SK-MEL-5 (cell line): ENCODE measurements at regions not wholly inside any gene's neighbourhood (a gene's known extent, or its start where the extent isn't known, plus 50 kb on each side); places are given as distances from the start of the nearest gene placed in this dataset.
A peak's percentile ranks its signal among the peaks of the same experiment; 100 is the strongest.

Source experiments
- DNase-seq: peaks from one replicate; pipeline ENCODE4 v3.0.0-alpha.2; 2016; ENCODE audit warnings: low read depth, low spot score
- in situ Hi-C: cut with HindIII; loops from 2 replicates; pipeline ENCODE4 v1.10.0; 2016; ENCODE audit warnings: low sequenced_read_pairs, high pct_unique_total_duplicates, low pct_unique_long_range_greater_than_20kb

DNA sequence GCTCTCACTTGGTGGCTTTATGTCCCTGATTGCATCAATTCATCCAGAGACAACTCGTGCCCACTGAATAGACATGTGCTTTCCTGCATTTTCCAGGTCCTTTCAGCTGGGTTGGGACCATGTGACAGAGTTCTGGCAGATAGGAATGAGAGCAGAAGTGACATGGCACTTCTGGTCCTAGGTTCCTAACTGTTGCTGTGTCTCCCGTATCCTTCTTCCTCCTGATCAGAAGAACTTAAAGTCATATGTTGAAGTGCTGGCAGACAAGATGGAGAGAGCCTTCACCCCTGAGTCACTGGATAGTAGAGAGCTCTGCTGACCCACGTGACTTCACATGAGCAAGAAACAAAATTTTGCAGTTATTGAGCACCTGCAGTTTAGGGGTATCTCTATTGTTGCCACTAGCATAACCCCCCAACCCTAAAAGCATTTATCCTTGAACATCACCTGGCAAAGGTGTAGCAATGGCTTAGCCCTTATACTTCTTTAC lies 80.0 kb downstream of the NREP start:
- in situ Hi-C loops, result no loop called here
- DNase-seq, result no peak

DNA sequence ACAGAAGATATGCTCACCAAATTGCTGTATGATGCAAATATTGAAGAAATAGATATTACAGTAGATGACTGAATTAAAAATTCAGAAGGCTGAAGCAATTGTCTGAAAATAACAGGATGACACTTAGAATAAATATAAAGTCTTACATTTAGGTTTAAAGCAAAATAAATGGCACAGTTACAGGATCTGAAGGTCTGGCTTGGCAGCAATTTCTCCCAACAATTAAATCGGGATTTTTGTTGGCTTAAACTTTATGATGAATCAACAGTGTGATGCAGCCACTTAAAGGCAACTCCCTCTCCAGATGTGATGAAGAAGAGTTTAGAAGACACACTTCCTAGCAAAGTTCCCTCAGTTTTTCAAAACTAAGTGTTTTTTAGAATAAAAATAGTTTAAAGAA lies 80.5 kb downstream of the NREP start:
- in situ Hi-C loops, result no loop called here
- no peak for DNase-seq

DNA sequence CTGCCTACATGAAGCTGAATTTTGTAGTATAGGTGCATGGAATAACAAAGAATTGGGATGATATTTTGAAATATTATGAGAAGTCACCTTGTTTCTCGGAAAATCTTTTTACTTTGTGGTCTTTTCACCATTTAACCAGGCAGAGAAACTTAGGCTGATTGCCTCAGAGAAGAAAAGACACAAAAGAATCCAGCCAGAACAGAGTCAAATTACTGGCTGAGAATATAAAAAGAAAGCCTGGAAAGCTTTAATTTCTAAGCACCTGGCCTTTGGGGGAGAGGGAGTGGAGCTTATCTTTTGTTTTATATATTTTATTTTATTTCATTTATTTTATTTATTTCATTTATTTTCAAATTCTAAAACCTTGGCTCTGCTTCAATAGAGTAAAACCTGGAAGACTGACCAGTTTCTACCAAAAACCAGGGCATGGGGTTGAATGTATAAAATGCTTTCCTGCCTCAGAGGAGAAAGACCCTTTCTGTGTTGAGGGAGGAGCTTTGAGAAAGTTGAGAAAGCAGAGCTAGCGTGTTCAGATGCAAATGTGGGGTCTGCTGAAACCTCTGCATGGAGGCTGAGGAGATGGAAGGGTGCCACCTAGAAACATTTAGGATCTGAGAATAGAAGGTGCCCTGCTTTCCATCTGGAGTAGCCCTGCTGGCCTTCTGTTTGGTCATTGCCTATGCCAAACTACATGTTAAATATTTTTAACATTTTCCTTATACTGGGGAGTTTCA lies 81.6 kb downstream of the NREP start:
- in situ Hi-C loops, result no loop called here
- DNase-seq, result no peak

DNA sequence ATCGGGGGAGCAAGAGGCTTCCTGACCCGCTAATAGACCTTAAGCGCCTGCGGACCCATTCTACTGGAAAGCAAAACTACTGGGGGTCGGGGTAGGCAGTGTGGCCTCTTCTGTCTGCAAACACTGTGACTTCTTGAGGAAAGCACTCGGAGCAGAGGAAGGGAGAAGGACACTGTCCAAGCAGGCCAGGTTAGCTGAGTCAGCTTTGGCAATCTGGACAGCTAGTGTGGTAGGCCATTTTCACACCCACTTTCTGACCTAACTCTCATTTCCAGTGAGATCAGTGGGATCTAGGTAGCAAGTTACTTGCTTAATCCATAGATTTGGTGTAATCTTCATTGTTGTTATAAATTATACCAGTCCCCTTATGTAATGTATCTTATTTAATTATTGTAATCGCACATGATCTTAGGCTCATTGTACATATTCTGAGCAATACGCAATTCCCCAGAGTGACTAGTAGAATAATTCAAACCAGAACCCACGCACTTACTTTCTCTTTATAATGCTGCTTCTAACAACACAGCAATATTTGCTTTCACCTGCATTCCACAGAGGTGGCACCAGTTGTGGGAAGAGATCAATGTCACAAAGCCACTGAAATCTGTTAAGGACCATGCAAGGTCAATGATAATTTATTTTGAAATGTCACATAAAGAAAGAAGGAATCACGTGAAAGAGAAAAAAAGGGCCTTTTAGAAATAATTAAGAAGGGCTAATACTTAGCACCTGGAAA lies 82.9 kb downstream of the NREP start:
- in situ Hi-C loops, result no loop called here
- DNase-seq, result no peak

DNA sequence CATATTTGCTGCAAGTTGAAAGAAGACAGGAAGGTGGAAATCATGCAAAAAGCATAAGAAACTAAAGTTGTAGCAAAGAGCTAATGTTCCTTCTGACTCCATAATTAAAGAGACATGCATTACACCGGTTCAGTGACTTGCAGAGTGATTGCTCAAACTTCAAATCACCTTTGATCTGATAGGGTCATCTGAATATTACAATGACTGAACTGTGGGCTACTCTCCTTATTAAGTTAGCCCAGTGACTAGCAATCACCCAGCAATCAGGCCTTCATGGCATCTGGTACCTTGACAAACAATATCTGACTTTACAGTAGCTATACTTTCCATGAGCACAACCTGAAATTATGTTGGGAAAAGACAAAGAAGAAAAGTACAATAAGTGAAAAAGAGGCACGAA lies 84.9 kb downstream of the NREP start:
- in situ Hi-C loops, result no loop called here
- no peak for DNase-seq

DNA sequence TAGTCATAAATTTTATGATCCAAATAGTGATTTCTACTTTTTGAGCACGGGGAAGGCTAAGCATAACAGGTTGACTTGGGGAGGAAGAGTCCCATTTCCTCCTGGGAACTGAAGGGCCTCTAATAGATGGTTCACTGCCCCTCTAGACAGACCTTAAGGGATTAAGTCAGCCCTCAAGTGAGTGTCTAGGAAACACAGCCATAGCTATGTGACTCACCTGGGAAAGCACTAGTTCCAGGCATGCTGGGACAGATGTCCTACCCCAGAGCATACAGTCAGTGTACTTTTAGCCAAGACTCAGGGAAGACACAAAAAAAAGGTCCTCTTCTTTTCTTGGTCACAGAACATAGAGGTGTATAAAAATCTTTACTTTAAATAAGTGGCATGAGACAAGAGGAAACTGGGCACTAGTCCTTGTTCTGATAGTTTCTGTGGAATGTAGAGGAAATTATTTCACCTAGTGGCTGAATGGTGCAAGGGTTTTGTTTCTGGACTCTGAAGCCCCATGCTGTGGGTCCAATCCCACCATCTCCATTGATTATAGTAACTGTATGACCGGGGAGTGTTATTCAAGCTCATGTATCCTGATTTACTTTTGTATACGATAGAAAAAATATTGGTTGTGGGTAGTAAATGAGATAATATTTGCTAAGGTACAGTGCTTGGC lies 86.0 kb downstream of the NREP start:
- in situ Hi-C loops, result no loop called here
- DNase-seq, result peak; percentile 11

DNA sequence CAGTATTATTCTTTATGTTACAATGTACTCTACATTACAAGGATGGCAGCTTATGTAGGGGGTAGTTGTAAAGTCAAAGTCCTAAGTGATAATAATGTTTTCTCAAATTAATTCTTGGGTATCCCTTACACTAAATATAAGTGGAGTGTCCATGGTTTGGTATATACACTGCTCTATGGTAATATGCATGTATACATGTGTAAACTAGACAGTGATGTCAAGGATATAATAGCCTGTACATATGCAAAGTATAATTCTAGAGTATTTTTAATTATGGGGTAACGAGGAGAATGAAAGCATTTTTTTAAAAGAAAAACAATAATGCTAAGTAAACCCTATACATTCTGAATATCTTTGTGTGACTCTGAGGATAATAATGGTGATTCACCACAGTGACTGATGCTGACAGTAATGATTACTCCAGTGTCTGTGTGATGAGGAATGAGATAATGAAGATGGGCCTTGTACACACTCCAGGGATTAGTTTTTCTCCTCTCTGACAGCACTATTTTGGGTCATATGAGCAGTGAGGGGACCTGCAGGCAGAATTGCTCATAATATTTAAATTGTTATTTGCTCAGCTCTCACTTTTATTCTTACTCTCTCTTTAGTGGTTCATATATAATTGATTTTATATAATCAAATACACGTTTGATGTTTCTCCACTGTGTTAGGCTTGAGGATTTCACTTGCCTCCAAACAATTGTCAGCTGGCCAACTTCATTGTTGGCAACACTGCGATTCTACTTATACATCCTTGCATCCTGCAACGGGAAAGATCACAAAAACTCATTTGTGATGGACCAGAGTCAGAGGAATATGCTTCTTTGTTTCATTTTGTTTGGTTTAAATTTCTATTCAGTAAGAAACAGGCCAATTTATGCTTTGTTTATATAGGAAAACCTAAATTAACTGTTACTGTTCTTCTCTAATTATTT lies 88.2 kb downstream of the NREP start:
- in situ Hi-C loops, result no loop called here
- DNase-seq, result no peak

DNA sequence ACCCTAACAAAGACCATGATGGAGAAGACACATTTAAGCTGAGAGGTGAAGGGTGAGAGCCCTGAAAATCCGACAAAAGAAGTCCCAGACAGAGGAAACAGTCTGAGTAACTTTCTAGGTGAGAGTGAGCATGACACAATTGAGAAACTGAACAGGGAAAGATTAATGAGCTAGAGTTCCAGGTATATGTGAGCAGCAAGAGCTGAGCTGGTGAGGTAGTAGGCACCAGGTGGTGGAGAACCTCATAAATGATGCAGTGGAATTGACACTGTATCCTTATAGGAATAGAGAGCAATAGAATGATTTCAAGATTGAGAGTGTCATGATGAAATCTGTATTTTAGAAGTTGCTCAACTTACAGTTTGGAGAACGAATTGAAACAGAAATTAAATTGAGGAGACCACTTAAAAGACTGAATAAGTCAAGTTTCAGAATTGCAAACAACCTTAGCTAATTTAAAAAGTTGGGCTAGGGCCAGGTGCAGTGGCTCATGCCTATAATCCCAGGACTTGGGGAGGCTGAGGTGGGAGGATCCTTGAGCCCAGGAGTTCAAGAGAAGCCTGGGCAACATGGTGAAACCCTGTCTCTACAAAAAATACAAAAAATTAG lies 89.8 kb downstream of the NREP start:
- no peak for DNase-seq
- in situ Hi-C loops, result no loop called here

DNA sequence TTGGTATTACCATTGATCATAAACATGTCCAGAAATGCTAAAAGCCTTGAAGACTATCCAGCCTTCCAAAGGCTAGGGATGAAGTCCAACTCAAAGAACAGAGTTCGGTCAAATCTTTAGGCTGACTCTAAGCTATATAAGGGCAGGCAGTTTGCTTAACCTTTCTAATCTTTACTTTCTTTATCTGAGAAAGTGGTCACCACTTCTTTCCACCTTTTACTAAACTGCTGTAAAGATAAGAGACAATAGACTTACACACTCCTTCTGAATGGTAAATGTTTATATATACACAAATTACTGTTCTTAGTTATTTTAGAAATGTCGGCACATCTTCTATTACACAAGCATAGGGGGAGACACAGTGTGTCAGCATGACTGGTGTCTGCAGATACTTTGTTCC lies 100.4 kb downstream of the NREP start:
- in situ Hi-C loops, result no loop called here
- DNase-seq, result no peak

DNA sequence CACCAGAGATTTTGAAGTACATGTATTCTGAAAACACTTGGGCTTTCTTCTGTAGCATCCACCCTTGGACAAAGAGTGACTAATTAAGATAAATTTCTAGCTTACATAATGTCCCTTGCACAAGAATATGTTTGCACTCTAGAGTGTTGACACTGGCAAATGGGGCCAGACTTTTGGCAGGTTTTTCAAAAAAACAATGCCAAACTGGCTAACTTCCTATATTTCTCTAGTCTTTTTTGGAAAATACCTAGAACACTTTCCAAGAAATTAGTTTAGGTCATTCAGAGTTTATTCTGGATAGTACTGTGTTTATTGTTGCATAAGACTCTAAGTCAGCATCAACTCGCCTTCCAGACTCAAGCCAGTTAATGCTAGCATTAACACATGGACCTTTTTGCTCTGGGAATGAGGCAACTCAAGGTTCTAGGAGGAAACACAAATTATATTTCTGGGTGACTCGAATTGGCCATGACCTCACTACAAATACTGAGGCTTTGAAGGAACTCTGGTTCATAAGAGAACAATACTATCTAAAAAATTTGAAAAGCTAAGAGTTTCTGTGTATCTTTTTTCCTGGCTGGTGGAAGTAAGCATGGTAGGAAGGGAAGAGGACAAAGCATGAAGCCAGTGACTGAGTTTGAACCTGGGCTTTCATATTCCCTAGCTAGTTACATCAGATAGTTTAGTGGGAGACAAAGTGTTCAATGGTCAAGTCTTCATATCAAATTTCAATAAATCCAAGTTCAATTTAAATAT lies 101.6 kb downstream of the NREP start:
- no peak for DNase-seq
- in situ Hi-C loops, result no loop called here

DNA sequence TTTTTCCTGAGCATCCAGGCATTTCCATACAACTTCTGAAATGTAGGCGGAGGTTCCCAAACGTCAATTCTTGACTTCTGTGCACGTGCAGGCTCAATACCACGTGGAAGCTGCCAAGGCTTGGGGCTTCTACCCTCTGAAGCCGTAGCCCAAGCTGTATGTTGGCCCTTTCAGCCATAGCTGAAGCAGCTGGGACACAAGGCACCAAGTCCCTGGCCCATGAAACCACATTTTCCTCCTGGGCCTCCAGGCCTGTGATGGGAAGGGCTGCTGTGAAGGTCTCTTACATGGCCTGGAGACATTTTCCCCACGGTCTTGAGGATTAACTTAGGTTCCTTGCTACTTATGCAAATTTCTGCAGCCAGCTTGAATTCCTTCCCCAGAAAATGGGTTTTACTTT lies 103.6 kb downstream of the NREP start:
- in situ Hi-C loops, result no loop called here

DNA sequence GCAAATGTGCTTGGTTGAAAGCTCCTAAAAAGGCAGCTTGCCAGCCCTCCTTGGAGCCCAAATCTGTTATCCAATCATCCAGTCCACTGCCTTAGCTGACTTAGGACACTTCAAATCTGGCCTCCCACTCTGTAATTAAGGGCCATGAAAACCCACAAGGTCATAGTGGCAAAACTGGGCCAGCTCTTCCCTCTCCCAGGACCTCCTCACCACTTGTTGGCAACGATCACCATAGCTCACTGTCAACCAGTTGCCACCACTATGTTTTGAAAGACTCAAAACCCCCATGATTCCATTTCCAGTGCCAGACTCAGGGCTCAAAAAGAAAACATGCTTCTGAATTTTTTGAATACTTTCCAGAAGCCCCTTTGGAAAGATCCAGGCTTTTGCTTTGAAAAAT lies 107.5 kb downstream of the NREP start:
- in situ Hi-C loops, result no loop called here
- no peak for DNase-seq

More for the DNA sequence above, 103.6 kb downstream of the NREP start:
- DNase-seq, result no peak

DNA sequence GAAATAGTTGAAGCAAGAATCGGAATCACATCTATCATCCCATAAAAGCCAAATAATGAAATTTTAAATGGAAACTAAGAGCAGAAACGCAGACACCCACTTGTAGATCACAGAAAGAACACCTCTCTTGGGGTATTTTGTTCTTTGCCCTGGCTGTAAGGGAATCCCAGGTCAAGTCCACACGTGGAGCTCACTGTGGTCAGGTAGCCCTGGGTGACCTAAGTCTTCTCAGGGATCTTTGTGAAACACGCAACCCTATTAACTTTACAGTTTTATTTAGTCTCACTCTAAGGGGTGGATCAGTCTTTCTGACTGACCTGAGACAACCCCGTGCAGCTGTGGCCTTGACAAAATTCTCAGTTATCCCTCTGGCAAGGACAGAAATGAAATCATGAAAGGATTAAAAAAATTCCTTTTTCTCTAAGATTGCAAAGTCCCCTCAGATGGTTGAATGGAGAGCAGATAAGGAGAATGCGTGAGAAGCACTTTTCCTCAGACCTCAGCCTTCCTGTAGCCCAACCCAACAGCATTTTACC lies 111.6 kb downstream of the NREP start:
- in situ Hi-C loops, result no loop called here
- DNase-seq, result no peak

DNA sequence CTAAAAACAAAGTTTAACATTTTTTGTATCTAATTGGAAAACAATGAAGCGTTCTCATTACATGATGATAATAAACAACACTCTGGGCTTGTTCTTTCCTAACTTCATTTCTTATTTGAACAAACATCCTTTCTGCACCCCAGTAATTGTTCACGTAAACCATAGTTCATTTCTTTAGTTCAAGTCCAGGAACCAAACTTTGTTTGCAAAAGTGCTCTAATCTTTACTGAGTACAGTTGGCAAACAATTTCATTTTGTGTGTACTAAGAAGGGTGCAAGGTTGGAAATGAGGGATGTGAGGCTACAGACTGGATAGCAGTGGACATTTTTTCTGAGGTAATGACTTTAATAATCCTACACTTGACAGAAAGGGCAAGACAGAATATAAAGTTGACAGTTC lies 113.5 kb downstream of the NREP start:
- DNase-seq, result no peak
- in situ Hi-C loops, result no loop called here

DNA sequence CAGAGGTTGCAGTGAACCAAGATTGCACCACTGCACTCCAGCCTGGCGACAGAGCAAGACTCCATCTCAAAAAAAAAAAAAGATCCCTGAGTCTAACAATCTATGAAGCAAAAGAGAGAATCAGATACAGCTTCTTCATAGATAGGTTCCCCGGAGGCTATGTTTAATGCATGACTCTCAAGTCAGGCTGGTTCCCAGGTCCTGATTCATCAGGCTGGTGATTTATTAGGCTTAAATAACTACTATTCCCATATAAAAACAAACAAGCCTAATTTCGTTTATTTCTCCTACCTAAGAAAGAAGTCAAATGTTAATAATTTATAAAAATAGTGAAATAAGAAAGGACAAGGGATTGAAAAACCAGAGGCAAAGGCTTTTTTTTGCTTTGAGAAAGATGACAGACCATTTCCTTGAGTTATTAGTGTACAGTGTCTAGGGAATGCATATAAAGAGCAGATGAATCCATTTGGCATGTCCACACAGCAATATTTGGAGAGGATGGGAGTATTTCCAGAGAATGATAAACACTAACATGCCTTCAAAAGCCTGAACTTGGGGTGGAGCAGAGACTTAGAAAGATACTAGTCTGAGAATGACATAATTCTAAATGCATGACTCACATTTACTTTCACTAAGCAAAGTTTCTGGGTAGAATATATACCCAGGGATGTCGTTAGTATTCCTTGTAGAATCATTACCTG lies 115.3 kb downstream of the NREP start:
- in situ Hi-C loops, result no loop called here
- no peak for DNase-seq

DNA sequence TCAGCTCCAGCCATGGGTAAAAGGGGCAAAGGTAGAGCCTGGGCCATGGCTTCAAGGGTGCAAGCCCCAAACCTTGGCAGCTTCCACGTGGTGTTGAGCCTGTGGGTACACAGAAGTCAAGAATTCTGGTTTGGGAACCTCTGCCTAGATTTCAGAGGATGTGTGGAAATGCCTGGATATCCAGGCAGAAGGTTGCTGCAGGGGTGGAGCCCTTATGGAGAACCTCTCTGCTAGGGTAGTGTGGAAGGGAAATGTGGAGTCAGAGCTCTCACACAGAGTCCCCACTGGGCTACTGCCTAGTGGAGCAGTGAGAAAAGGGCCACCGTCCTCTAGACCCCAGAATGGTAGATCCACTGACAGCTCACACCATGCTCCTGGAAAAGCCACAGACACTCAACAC lies 117.1 kb downstream of the NREP start:
- in situ Hi-C loops, result no loop called here
- no peak for DNase-seq
